Stimulated activated CD4-positive, alpha-beta T cell treated with anti-CD3 and anti-CD28 coated beads, Interleukin-15, amount 100 ng/mL, for 48 hours (primary cell): ENCODE measurements at regions not wholly inside any gene's neighbourhood (a gene's known extent, or its start where the extent isn't known, plus 50 kb on each side); places are given as distances from the start of the nearest gene placed in this dataset.
"Not testable (repeated sequence)": the region's sequence is repeated elsewhere in the genome, so short reads cannot be mapped to it uniquely, and the experiment has no call there.

Source experiments
- DNase-seq, 2 donors: peaks; one replicate each; pipeline ENCODE4 v3.0.0-alpha.2; 2020; ENCODE audit warnings: low read depth in 2 of 2

- no peak for DNase-seq
These were observed 595.0 kb downstream of the GLUD2 start for GRCh38 chrX:121642415-121642814.

- DNase-seq: no peak
These were observed 602.0 kb downstream of the GLUD2 start for GRCh38 chrX:121649417-121649816.

- DNase-seq: no peak
These were observed 607.9 kb downstream of the GLUD2 start for GRCh38 chrX:121655276-121655675.

- DNase-seq: no peak
These were observed 618.8 kb downstream of the GLUD2 start for GRCh38 chrX:121666171-121666570.

- no peak for DNase-seq
These were observed 624.2 kb downstream of the GLUD2 start for GRCh38 chrX:121671649-121672048.

- not testable (repeated sequence) for DNase-seq
These were observed 661.8 kb downstream of the GLUD2 start for GRCh38 chrX:121709236-121709635.

GRCh38 chrX:121733514-121733913 is 686.1 kb downstream of the GLUD2 start:
- DNase-seq: no peak

GRCh38 chrX:121746105-121746504 is 698.7 kb downstream of the GLUD2 start:
- no peak for DNase-seq

- DNase-seq: not testable (repeated sequence)
These were observed 706.2 kb downstream of the GLUD2 start for GRCh38 chrX:121753602-121754001.

GRCh38 chrX:121754301-121754700 is 706.9 kb downstream of the GLUD2 start:
- no peak for DNase-seq

- no peak for DNase-seq
These were observed 708.1 kb downstream of the GLUD2 start for GRCh38 chrX:121755541-121755940.

GRCh38 chrX:121761845-121762244 is 714.4 kb downstream of the GLUD2 start:
- DNase-seq: no peak

GRCh38 chrX:121763671-121764070 is 716.3 kb downstream of the GLUD2 start:
- no peak for DNase-seq

- not testable (repeated sequence) for DNase-seq
These were observed 720.8 kb downstream of the GLUD2 start for GRCh38 chrX:121768210-121768609.

GRCh38 chrX:121781991-121782390 is 734.6 kb downstream of the GLUD2 start:
- DNase-seq: no peak

- DNase-seq: no peak
These were observed 735.1 kb downstream of the GLUD2 start for GRCh38 chrX:121782544-121782943.

GRCh38 chrX:121782976-121783375 is 735.6 kb downstream of the GLUD2 start:
- DNase-seq: no peak

- DNase-seq: no peak
These were observed 755.5 kb downstream of the GLUD2 start for GRCh38 chrX:121802881-121803412.

- DNase-seq: no peak
These were observed 776.0 kb downstream of the GLUD2 start for GRCh38 chrX:121823406-121823805.

- DNase-seq: no peak
These were observed 784.2 kb downstream of the GLUD2 start for GRCh38 chrX:121831601-121832000.

- DNase-seq: no peak
These were observed 785.0 kb downstream of the GLUD2 start for GRCh38 chrX:121832446-121832845.

- no peak for DNase-seq
These were observed 788.6 kb downstream of the GLUD2 start for GRCh38 chrX:121836000-121836399.

GRCh38 chrX:121851033-121851432 is 803.6 kb downstream of the GLUD2 start:
- no peak for DNase-seq
